ENCODE measurements at regions not wholly inside any gene's neighbourhood (a gene's known extent, or its start where the extent isn't known, plus 50 kb on each side); places are given as distances from the start of the nearest gene placed in this dataset.

DNA sequence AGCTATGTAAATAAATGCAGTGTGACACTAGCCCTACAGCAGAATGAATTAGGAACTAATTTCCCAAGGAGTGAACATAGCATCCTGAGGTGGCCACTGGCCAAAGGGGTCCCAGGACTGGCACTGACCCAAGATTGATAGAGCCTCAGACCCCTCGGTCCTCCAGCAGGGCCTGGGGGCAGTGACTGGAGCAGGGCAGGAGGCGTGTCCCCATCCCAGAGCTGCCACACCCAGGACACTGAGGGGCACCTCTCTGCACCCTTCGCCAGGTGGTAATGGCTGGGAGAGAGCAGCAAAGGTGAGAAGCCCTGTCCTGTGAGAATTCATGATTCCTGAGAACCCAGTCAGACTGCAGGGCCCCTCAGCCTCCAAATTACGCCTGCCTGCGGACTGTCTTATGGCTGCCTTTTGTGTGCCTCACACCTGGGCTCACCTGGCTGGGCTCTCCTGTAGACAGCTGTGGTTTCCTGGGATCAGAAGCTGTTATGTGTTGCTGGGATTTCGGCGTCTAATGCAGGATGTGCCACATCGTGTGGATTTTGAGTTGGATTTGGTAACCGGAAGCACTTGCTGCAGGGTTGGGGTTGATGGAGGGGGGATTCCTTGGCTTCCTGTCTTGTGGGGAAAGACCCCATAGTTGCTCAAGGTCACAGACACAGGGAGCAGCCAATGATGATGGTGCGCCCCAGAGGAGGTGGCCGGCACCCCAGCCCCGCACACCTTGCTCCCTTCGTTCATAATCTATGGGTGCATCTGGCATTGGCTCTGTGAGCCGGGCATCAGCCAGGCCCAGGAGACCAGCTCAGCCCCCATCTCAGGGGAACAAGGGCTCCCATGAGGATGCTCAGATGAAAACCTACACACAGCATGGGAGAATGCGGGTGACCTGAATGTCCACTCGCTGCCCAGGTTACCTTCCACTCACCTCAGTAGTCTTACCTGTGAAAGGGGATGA is 582.9 kb downstream of the BRD1 start:
- TF ChIP-seq, protein P1, sequence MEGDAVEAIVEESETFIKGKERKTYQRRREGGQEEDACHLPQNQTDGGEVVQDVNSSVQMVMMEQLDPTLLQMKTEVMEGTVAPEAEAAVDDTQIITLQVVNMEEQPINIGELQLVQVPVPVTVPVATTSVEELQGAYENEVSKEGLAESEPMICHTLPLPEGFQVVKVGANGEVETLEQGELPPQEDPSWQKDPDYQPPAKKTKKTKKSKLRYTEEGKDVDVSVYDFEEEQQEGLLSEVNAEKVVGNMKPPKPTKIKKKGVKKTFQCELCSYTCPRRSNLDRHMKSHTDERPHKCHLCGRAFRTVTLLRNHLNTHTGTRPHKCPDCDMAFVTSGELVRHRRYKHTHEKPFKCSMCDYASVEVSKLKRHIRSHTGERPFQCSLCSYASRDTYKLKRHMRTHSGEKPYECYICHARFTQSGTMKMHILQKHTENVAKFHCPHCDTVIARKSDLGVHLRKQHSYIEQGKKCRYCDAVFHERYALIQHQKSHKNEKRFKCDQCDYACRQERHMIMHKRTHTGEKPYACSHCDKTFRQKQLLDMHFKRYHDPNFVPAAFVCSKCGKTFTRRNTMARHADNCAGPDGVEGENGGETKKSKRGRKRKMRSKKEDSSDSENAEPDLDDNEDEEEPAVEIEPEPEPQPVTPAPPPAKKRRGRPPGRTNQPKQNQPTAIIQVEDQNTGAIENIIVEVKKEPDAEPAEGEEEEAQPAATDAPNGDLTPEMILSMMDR (IDR thresholded peaks at IDR 0.05; ENCODE audit: insufficient read depth, low read length, severe bottlenecking): no peak
- Histone ChIP-seq H3K36me3 (ENCODE audit: control insufficient read depth, insufficient read depth, low read length) (no peaks in the 10 kb centered on the region), H3K4me3 (ENCODE audit: low read depth, low read length) (no peak overlapping the region), H3K27me3 (ENCODE audit: control insufficient read depth, insufficient read depth, low read length) (no peaks in the 10 kb centered on the region)
- FAIRE-seq: no peak
- DNase-seq (ENCODE audit: low read depth): no peak

DNA sequence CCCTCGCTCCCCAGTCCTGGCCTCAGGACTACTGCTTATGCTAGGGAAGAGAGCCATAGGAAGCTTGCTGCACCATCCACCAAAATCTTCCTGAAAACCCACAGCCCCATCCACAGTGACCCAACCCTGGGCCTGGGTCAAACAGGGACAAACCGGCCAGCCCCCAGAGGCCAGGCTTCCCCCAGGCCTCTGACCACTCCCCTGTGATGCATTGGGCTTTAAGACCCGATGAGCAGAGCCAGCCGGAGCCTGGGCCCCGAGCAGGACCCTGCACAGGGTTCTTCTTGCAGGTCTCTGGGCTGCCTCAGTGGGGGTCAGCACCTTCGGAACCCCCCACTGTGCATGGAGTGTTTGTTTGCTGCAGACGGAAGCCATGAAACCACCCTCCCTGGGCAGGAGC is 583.7 kb downstream of the BRD1 start:
- Histone ChIP-seq H3K4me3 (ENCODE audit: low read depth, low read length) (no peak overlapping the region), H3K27me3 (ENCODE audit: control insufficient read depth, insufficient read depth, low read length) (no peaks in the 10 kb centered on the region), H3K36me3 (ENCODE audit: control insufficient read depth, insufficient read depth, low read length) (no peaks in the 10 kb centered on the region)
- TF ChIP-seq, protein P1 (IDR thresholded peaks at IDR 0.05; ENCODE audit: insufficient read depth, low read length, severe bottlenecking): no peak
- DNase-seq (ENCODE audit: low read depth) (no peak), FAIRE-seq (no peak)

DNA sequence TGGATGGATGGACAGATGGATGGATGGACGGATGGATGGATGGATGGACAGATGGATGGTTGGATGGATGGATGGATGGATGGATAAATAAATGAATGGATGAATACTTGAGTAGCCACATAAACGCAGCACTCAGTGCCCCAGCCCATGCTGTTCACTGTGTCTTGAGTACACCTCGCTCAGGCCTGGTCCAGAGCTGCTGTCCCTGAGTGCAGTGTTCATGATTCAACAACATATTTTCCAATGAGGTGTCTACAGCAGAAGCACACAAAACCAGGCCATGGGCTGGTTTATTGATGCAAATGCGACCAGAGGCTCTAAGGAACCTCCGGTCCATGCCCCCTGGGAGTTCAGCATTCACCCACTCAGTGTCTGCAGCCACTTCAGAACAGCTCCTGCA is 584.3 kb downstream of the BRD1 start:
- DNase-seq (ENCODE audit: low read depth): no peak
- H3K4me3 ChIP-seq (ENCODE audit: low read depth, low read length): no peak overlapping the region
- H3K27me3 ChIP-seq (ENCODE audit: control insufficient read depth, insufficient read depth, low read length): no peaks in the 10 kb centered on the region
- TF ChIP-seq, protein P1 (IDR thresholded peaks at IDR 0.05; ENCODE audit: insufficient read depth, low read length, severe bottlenecking): no peak
- no peaks in the 10 kb centered on the region for H3K36me3 ChIP-seq (ENCODE audit: control insufficient read depth, insufficient read depth, low read length)
- no peak for FAIRE-seq

DNA sequence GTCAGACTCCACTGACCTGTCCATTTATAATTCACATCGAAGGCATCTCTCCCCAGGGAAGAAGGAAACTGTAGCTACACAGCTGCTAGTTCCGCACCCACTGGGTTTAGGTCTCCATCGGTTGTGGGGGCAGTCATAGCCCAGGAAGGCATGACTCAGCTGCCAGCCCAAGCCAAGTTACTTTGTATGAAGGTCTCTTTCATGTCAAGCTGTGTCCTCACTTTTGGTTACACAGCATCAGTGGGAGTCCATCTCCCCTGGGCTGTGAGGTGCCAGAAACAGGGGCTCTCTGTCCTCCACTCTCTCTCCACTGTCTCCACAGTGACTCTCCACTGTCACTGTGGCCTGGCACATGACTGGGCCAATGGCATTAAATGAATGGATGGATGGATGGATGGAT is 585.2 kb downstream of the BRD1 start:
- no peak for DNase-seq (ENCODE audit: low read depth)
- Histone ChIP-seq H3K4me3 (ENCODE audit: low read depth, low read length) (no peak overlapping the region), H3K27me3 (ENCODE audit: control insufficient read depth, insufficient read depth, low read length) (no peaks in the 10 kb centered on the region), H3K36me3 (ENCODE audit: control insufficient read depth, insufficient read depth, low read length) (no peaks in the 10 kb centered on the region)
- TF ChIP-seq, protein P1 (IDR thresholded peaks at IDR 0.05; ENCODE audit: insufficient read depth, low read length, severe bottlenecking): no peak
- peak; percentile 43 for FAIRE-seq

DNA sequence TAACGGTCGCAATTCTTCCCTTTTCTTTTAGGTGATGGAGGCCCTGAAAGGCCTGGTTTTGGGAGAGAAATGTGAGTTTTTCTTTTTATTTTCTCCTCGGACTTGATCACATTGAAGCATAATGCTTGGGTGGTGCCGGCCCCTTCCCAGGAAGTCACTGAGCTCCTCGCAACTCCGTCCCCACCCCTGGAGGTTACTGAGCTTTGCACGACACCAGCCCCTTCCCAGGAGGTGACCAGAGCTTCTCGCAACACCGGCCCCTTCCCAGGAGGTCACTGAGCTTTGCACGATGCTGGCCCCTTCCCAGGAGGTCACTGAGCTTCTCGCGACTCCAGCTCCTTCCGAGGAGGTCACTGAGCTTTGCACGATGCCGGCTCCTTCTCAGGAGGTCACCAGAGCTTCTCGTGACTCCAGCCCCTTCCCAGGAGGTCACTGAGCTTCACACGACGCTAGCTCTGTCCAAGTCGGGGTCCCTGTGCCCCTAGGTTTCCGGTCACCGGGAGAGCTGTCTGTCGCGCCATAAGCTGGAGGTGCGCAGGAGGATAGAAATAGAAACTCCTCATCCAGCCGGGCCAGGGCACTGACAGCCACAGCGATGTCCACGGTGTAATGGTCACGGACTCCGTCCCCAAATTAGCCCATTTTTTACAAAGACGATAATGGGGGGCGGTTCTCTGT is 586.4 kb downstream of the BRD1 start:
- FAIRE-seq (no peak), DNase-seq (ENCODE audit: low read depth) (no peak)
- TF ChIP-seq, protein P1 (IDR thresholded peaks at IDR 0.05; ENCODE audit: insufficient read depth, low read length, severe bottlenecking): no peak
- no peak overlapping the region for H3K4me3 ChIP-seq (ENCODE audit: low read depth, low read length)
- H3K36me3 ChIP-seq (ENCODE audit: control insufficient read depth, insufficient read depth, low read length): no peaks in the 10 kb centered on the region
- H3K27me3 ChIP-seq (ENCODE audit: control insufficient read depth, insufficient read depth, low read length): no peaks in the 10 kb centered on the region

Measured in bronchial epithelial cell (primary cell).